ENCODE measurements at regions not wholly inside any gene's neighbourhood (a gene's known extent, or its start where the extent isn't known, plus 50 kb on each side); places are given as distances from the start of the nearest gene placed in this dataset.
"Not testable (repeated sequence)": the region's sequence is repeated elsewhere in the genome, so short reads cannot be mapped to it uniquely, and the experiment has no call there.

DNA sequence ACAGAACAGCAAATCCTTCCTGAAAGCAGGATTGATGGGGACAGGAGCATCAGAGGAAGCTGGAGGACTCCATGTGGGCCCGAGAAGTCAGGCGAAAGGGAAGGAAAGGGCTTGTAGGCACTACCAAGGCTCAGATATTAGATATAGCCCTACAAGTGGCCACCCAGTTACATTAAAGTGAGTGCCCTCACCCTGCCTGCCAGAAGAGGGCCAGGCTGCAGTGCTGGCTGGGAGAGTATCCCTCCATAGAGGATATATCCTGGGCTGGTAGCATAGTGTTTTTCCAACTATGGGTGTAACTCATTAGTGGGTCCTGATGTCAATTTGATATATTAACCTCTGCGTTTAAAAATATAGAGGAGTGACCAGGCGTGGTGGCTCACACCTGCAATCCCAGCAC is 285.2 kb downstream of the MYCN start:
- DNase-seq: no peak

DNA sequence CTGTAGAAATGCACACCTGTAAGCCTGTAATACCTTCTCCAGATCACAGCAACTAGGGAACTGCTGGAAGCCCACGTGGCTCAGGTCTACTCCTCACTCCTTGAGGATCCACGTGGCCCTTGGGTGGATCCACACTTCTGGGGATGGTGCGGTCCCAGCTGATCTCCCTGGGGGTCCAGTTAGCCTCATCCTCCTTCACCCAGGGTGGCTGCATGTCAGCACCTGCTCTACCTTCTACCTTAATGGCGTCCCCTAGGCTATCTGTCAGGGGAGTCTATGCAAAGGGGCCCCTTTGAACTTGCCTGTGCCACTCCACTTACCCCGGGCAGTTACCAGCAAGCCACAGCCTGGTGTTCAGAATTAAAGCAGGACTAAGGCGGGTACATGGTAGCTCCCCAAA is 284.7 kb downstream of the MYCN start:
- no peak for DNase-seq

GRCh38 chr2:16224298-16225045 is 284.1 kb downstream of the MYCN start:
- DNase-seq: no peak

DNA sequence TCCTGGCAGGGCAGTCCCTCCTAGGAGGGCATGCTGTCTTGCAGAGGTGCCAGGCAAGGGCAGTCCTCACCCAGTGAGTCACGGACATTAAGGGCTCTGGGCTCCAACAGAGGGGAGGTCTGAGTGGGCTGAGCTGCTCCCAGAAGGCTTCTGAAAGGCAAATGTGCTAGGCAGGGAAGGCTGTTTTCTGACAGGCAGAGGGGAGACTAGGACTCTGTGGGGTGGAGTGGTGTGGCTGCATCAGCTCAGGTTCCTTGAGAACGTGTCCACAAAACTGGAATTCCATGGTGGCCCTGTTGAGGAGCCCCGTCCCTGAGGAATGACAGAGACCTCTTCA is 283.5 kb downstream of the MYCN start:
- no peak for DNase-seq

- DNase-seq: no peak
Measured at GRCh38 chr2:16223161-16223840, 283.0 kb downstream of the MYCN start.

DNA sequence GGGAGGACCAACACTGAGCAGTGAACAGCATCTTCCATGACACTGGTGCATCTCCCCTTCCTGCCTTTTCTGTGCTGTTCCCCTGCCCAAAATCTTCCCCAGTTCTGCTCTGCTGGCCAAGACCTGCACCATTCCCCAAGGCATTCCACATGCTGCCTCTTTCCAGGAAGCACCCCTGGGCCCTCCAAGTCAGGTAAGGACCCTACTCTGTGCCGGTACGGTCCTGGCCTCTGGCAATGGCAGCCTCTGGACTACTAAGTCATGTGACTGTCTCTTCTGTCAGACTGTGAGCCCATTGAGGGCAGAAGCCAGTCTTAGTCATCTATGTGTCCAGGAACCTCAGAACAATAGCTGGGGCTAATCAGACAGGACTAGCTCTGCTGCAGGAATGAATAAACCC is 282.0 kb downstream of the MYCN start:
- no peak for DNase-seq

GRCh38 chr2:16221461-16222010 is 281.2 kb downstream of the MYCN start:
- no peak for DNase-seq

DNA sequence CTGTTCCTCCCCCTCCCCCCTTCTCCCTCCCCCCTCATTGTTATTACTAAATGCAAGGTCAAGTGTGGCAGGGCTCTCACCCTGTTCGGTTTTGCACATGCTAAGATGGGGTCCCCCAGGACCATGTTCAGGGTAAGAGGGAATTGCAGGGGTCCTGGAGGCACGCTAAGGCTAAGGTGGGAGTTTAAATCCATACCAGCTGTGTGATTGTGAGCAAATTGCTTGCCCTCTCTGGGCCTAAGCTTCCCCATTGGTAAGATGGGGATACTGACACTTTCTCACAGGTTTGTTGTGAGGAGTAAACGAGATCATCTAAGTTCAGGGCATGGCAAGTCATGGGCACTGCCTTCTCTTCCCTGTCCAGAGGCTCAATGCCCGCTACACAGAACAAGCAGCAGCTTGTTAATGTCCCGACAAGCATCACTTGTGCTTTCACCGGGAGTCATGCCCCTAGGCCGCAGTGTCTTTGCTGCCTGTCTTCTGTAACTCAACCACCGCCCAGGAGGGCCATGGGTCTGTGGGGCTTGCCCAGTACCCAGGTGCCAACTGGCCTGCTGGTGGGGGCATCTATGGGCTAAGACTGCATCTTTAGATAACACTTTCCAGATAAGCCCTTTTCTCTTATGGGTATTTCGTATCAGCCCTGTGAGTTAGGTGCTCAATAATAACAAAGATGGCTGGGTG is 279.1 kb downstream of the MYCN start:
- no peak for DNase-seq

GRCh38 chr2:16218625-16219024 is 278.3 kb downstream of the MYCN start:
- no peak for DNase-seq

DNA sequence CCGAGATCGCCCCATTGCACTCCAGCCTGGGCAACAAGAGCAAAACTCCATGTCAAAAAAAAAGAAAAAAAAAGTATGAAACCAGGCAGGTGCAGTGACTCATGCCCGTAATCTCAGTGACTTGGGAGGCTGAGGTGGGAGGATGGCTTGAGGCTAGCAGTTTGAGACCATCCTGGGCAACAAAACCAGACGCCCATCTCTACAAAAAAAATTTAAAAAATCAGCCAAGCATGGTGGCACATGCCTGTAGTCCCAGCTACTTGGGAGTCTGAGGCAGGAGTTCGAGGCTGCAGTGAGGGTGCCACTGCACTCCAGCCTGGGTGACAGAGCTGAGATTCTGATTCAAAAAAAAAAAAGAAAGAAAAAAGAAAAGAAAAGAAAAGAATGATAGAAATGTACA is 277.8 kb downstream of the MYCN start:
- no peak for DNase-seq

DNA sequence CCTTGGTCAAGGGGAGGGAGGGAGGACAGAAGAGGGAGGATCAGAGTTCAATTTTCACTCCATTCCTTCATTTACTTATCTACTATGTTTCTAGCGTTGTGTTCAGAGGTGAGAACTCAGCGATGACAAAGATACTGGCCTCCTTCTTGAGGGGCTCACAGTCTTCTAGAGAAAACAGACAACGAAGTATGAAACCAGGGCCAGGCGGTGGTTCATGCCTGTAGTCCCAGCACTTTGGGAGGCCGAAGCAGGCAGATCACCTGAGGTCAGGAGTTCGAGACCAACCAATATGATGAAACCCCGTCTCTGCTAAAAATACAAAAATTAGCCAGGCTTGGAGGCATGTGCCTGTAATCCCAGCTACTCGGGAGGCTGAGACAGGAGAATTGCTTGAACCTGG is 277.4 kb downstream of the MYCN start:
- DNase-seq: not testable (repeated sequence)

DNA sequence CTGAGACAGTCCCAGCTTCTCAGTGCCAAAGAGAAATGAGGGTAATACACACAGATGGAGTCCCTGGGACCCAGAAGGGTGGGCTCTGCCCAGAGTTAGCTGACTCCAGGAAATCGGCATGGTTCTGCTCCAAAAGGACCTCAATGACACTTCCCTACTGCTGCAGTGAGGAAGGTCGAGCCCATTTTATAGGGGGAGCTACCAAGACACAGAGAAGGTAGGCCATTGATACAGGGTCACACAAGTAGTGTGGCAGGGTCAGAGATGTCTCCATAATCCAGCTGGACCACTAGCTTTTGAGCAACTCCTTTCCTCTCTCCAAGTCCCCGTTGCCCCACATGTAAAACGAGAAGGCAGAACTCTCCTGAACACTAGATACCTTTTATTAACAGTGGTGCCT is 276.9 kb downstream of the MYCN start:
- no peak for DNase-seq

DNA sequence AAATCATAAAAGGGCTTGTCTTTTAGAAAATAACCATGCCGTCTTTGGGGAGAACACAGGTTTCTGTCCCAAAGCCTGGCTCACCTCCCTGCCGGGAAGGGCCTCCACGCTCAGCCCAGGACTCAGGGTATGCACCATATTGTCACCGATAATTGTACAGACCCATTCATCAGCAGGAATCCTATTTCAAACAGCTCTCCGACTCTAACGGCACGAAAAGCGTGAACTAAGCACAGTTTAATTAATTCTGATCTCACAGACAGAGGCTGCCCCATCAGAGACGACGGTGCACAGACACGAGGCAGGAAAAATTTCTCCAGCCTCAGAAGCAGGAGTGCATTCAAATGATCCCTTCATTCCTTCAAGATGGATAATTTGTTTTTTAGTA is 276.2 kb downstream of the MYCN start:
- no peak for DNase-seq

DNA sequence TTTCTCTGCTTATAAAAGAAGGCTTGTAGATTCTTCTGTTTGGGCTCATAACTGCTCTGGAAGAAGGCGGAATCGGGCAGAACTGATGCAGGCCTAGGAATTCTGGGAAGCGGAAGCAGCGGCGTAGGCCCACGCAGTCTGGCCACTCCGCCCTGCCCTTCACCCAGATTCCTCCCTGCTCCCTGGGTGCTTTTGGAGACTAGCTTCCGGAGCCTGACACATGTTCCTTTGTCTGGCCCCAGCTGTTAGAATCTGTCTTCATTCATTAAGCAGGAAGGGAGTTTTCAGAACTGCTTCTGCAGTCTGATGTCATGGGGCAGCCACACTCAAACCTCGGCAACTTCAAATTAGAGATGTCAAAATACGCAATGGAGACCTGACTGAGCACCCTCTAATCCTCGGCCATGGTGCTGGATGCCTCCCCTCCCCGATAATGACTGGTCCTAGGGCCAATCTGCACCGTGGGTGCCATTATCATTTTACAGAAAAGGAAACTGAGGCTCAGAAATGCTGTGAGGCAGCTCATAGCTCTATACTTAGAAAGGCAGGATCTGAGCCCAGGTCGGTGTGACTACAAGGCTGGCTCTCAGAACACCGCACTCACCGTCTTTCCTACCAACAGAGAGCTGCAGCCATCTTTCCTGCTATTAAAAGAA is 275.7 kb downstream of the MYCN start:
- no peak for DNase-seq

DNA sequence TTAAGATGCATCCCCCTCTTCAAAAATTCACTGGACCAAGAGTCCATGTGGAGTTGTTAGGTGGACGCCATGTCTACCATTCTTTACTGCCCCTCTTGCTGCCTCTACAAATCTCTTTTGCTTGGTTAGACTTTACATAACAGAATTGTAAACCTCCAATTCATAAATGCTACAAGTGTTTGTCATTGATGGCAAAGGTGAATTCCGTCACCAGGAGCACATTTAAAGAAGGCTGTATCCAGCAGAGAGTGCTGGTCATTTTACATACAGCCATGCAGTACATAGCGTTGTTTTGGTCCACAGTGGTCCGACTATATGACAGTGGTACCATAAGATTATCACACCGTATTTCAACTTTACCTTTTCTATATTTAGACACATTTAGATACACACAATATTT is 274.5 kb downstream of the MYCN start:
- no peak for DNase-seq

- DNase-seq: no peak
Measured at GRCh38 chr2:16214391-16214790, 274.0 kb downstream of the MYCN start.

- DNase-seq: no peak
Measured at GRCh38 chr2:16212321-16212720, 272.0 kb downstream of the MYCN start.

- DNase-seq: no peak
Measured at GRCh38 chr2:16211341-16211740, 271.0 kb downstream of the MYCN start.

DNA sequence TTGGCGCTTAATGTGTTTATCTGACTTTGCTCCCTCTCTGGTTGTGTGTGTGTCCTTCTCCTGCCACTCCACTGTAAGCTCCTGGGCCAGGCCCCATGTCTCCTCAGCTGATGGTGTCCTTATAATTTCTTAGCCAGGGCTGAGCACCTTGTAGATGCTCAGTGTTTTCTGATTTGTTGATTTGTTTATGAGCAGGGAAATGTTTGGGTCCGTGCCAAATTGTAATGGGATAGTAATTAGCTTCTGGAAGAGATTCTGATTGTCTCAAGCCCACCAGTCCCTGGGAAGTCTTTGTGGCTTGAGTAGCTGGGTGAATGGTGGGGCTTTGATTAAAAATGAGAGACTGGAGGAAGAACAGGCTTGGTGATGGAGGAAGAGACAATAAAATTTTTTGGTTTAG is 270.5 kb downstream of the MYCN start:
- DNase-seq: no peak

GRCh38 chr2:16209799-16210198 is 269.4 kb downstream of the MYCN start:
- DNase-seq: no peak

DNA sequence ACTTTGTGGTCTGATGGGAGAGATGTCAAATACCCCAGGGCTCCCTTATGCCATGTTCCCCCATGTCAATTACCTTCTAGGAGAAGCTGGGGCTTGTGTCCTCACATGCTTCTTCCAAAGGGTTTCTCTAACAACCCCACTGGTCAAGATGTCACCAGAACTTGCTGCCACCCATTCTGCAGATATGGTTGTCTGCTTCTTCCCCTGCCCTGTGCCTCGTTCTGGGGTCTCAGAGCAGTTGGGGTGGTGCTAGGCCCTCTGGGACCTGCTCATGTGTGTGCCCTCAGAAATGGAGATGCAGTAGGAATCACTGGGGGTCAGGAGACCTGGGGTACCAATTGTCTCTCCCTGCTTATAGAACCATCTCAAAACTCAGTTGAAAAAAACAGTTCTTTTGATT is 268.6 kb downstream of the MYCN start:
- DNase-seq: no peak

DNA sequence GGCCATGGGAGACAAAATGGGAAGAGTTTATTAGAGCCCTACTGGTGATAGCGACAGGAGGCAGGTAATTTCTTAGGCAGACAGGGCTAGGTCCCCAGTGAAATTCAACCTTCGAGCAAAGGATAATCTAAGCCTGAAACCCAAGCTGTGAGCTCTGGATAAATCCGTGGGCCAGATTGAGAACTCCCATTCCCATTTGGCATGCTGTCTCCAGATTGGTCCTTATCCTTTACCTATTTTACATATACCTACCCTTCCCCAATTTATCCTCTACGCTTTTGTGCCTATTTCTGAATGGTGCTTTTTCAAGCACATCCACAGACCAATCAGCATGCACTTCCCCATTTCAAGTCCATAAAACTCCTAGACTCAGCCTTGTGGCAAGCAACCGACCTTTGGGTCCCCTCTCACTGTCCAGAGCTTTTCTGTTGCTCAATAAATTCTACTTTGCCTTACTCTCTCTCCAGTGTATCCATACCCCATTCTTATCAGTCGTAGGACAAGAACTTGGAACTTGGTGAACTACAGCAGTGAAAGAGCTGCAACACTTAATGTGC is 268.0 kb downstream of the MYCN start:
- DNase-seq: no peak

DNA sequence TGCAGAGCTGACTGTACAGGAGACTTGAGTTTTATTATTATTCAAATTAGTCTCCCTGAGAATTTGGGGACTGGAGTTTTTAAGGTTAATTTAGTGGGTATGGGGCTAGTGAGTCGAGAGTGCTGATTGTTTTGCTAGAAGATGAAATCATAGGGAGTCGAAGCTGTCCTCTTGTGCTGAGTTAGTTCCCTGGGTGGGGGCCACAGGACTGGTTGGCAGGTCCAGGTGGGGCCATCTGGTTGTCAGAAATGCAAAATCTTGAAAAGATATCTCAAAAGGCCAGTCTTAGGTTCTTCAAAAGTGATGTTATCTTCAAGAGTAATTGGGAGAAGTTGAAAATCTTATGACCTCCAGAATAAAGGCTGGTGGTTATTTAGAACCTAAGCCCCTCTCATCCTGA is 267.3 kb downstream of the MYCN start:
- DNase-seq: no peak
